Testis (tissue), 2 donors: ENCODE measurements at regions not wholly inside any gene's neighbourhood (a gene's known extent, or its start where the extent isn't known, plus 50 kb on each side); places are given as distances from the start of the nearest gene placed in this dataset.

ENCODE experiments used
- DNase-seq: peaks from one replicate; pipeline ENCODE4 v3.0.0-alpha.2; 2019
- H3K27ac ChIP-seq, 2 donors: fragments of 200-600 bp; sonication (generic); one replicate each; pipeline ENCODE4 v1.5.1; 2019
- H3K27me3 ChIP-seq: fragments of 200-600 bp; sonication (generic); one replicate; pipeline ENCODE4 v1.5.1; 2019
- H3K36me3 ChIP-seq: fragments of 200-600 bp; sonication (generic); one replicate; pipeline ENCODE4 v1.5.1; 2017; ENCODE audit warnings: low read depth; ENCODE audit errors: missing control alignments
- H3K4me1 ChIP-seq: fragments of 200-600 bp; sonication (generic); one replicate; pipeline ENCODE4 v1.5.1; 2019
- H3K4me3 ChIP-seq, 2 donors: fragments of 200-600 bp; sonication (generic); one replicate each; pipeline ENCODE4 v1.5.1; 2017 to 2019
- H3K9me3 ChIP-seq: fragments of 200-600 bp; sonication (generic); one replicate; pipeline ENCODE4 v1.5.1; 2017
- CTCF ChIP-seq, 3 experiments: fragments of 450-650 bp in 2 of 3; fragments of 200-600 bp in 1 of 3; sonication (generic) in 1 of 3; IDR thresholded peaks; one replicate each; pipeline ENCODE4 v1.5.1; 2016 to 2019; ENCODE audit warnings: antibody characterized with exemption in 3 of 3, mild to moderate bottlenecking in 2 of 3, moderate library complexity in 1 of 3
- POLR2A ChIP-seq: fragments of 450-650 bp; IDR thresholded peaks from one replicate; pipeline ENCODE4 v1.6.1; 2017; ENCODE audit warnings: antibody characterized with exemption, mild to moderate bottlenecking, moderate library complexity
- WGBS, 2 donors: methylation state at CpG; one replicate each; pipeline ENCODE4 v1.1.5; 2018; 5-methylcytosine and 5-hydroxymethylcytosine counted together
- intact Hi-C: fragments of 100-400 bp; cut with DNase I; formaldehyde crosslinking; loops from one replicate; pipeline ENCODE4 v1.15.1; 2023; ENCODE audit warnings: low total_unique reads

GRCh38 chr11:21659961-21660360 lies 532.9 kb upstream of the ANO5 start:
- intact Hi-C loops = no loop called here
- H3K36me3 ChIP-seq = no peaks in the 10 kb centered on the region
- no peaks in the 10 kb centered on the region for H3K4me1 ChIP-seq
- H3K27ac ChIP-seq = no peak overlapping the region
- no peaks in the 10 kb centered on the region for H3K27me3 ChIP-seq
- TF ChIP-seq POLR2A (no peak), CTCF (IDR thresholded peaks at IDR 0.05) (no peak)
- DNase-seq = no peak
- H3K4me3 ChIP-seq = no peak overlapping the region
- H3K9me3 ChIP-seq = no peaks in the 10 kb centered on the region

GRCh38 chr11:21675049-21675616 lies 517.8 kb upstream of the ANO5 start:
- no peak overlapping the region for H3K27ac ChIP-seq
- no peaks in the 10 kb centered on the region for H3K36me3 ChIP-seq
- WGBS, 2 donors = 76 to 79% methylated on average over 6 of the region's 6 CpGs
- no peaks in the 10 kb centered on the region for H3K4me1 ChIP-seq
- no peaks in the 10 kb centered on the region for H3K9me3 ChIP-seq
- DNase-seq = no peak
- TF ChIP-seq POLR2A (no peak), CTCF (IDR thresholded peaks at IDR 0.05) (no peak)
- intact Hi-C loops = no loop called here
- no peak overlapping the region for H3K4me3 ChIP-seq
- H3K27me3 ChIP-seq = no peaks in the 10 kb centered on the region

- no peak overlapping the region for H3K4me3 ChIP-seq
- no peak for DNase-seq
- TF ChIP-seq POLR2A (no peak), CTCF (IDR thresholded peaks at IDR 0.05) (no peak)
- H3K27ac ChIP-seq = no peak overlapping the region
- intact Hi-C loops = no loop called here
- no peaks in the 10 kb centered on the region for H3K9me3 ChIP-seq
- H3K27me3 ChIP-seq = no peaks in the 10 kb centered on the region
- 81 to 86% methylated on average over 1 of the region's 1 CpG for WGBS, 2 donors
- H3K36me3 ChIP-seq = no peaks in the 10 kb centered on the region
- no peaks in the 10 kb centered on the region for H3K4me1 ChIP-seq
Observed at GRCh38 chr11:21687643-21688042, 505.2 kb upstream of the ANO5 start.

GRCh38 chr11:21704539-21704938 lies 488.3 kb upstream of the ANO5 start:
- 54 to 57% methylated on average over 2 of the region's 2 CpGs for WGBS, 2 donors
- H3K36me3 ChIP-seq = no peaks in the 10 kb centered on the region
- TF ChIP-seq CTCF (IDR thresholded peaks at IDR 0.05) = no peak
- no peak for TF ChIP-seq POLR2A
- no peaks in the 10 kb centered on the region for H3K27me3 ChIP-seq
- intact Hi-C loops = no loop called here
- DNase-seq = no peak
- no peak overlapping the region for H3K4me3 ChIP-seq
- H3K9me3 ChIP-seq = no peaks in the 10 kb centered on the region
- no peaks in the 10 kb centered on the region for H3K4me1 ChIP-seq
- no peak overlapping the region for H3K27ac ChIP-seq

- no peak for TF ChIP-seq CTCF (IDR thresholded peaks at IDR 0.05)
- TF ChIP-seq POLR2A = no peak
Observed at GRCh38 chr11:21707116-21707739, 485.7 kb upstream of the ANO5 start.

More at GRCh38 chr11:21707116-21707739, 485.7 kb upstream of the ANO5 start:
- H3K4me3 ChIP-seq = no peak overlapping the region
- H3K27ac ChIP-seq = no peak overlapping the region
- H3K4me1 ChIP-seq = no peaks in the 10 kb centered on the region
- intact Hi-C loops = no loop called here
- H3K36me3 ChIP-seq = no peaks in the 10 kb centered on the region
- WGBS, 2 donors = 60 to 66% methylated on average over 2 of the region's 2 CpGs
- no peaks in the 10 kb centered on the region for H3K9me3 ChIP-seq
- no peak for DNase-seq
- no peaks in the 10 kb centered on the region for H3K27me3 ChIP-seq
